UCSD-AML1 (cell line): ENCODE measurements at regions not wholly inside any gene's neighbourhood (a gene's known extent, or its start where the extent isn't known, plus 50 kb on each side); places are given as distances from the start of the nearest gene placed in this dataset.
"Not testable (repeated sequence)": the region's sequence is repeated elsewhere in the genome, so short reads cannot be mapped to it uniquely, and the experiment has no call there.

Source experiments
- DNase-seq: peaks from one replicate; lab custom pipeline; 2025; ENCODE audit not compliant: unreplicated experiment; lab: John Stamatoyannopoulos, UW

DNA sequence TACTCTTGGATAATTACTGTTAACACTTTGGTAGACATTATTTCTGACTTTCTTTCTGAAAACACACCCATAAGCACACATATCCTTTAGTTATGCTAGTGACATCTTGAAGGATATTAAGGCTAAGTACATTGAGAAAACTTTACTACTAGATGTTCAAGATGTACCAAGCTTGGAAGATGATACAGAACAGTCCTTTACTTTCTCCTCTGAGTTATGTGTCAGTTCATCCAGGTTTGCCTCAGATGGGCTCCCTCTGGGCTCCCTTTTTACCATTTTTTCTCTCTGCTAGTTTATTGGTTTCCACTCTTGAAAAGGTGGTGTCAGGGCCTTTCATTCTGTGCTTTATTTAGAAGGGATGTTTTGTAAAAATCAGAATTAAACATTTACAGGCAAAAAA is 172.3 kb downstream of the S1PR1 start:
- DNase-seq, result no peak

GRCh38 chr1:101410048-101410878 is 173.4 kb downstream of the S1PR1 start:
- no peak for DNase-seq

- no peak for DNase-seq
Measured at GRCh38 chr1:101420406-101420805, 183.6 kb downstream of the S1PR1 start.

GRCh38 chr1:101428083-101428482 is 191.3 kb downstream of the S1PR1 start:
- not testable (repeated sequence) for DNase-seq

DNA sequence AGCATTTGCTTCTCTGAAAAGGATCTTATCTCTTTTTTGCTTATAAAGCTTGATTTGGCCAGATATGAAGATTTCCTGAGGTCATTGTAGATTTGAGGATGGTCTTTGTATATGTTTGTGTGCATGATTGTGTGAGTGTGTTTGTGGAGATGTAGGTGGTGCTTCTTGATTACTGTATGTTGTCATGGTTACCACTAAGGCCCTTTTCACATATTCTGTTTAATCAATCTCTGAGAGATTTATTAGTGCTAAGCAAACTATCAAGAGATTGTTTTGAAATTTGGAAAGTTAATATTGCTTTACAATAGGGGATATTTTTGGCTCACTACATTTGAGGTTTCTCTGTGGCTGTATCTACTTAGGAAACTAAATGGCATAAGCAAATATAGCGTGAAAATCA is 191.7 kb downstream of the S1PR1 start:
- no peak for DNase-seq

DNA sequence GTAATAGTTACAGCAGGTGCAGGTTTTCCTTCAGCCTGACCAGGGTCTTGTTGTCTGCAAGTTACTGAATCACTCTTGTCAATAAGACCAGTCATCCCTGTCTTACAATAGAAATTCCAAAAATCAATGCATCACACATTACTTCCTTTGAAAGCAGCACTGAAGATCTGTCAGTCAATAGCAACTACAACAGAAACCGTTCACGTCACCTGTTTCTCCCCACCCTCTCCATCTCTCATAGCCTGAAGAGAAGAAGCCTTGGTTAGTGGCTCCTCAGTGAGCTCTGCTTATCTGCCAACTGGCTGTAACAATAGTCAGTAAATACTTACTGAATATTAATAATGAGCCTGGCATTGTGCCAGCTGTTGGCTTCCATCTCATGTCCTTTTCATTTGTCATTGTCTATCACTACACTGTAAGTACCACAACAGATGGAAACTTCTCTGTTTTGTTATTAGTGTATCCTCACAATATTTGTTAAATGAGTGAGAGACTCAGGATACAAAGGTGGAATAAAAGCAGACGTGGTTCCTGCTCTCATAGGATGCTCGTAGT is 195.2 kb downstream of the S1PR1 start:
- no peak for DNase-seq

DNA sequence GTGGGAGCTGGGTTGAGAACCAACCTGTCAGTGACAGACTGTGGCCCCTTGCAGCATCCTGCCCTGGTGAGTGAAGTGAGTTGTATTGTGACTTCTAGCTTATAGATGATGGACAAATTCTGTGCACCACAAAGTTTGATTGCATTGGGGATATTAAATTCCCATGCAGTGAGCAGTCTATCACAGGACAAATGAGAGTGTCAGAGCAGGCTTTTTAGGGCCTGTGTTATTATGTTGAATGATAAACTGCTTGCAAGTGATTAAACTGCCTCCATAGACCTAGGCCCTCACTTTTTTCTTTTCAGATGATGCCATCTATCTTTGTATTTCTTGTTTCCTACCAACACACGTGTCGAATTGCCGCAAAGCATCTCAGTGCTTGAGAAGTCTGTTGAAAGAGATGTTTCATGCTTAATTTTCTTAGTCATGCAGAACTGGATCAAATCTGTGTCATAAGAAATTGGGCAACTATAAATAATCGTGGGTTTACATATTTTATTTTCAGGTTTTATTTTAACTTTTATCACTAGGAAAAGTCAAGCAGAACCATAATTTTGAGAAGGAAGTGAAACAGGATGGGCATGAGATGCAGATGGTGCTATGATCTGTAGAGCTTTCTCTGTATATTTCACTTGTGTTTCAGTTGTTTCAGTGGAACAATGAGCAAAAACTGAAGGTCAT is 199.2 kb downstream of the S1PR1 start:
- no peak for DNase-seq

- no peak for DNase-seq
Measured at GRCh38 chr1:101437800-101438199, 201.0 kb downstream of the S1PR1 start.

- DNase-seq, result no peak
Measured at GRCh38 chr1:101438359-101438758, 201.5 kb downstream of the S1PR1 start.

DNA sequence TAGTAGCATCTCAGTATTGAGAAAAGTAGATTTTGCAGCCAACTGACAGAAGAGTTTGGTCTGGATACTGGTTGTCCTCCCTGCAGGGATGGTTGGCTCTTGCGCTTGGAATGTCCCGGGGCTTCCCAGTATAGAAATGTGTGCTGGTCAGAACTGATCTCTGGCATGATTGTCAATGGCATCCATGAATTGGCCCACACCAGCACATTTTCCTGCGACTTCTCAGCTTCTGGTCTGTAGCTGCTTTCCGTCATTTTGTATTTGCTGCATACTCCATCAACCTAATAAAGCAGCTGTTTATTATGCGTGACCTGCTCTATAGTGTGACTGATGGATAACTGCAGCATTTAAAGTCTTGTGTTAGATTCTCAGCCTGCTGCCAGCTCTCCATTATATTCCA is 203.7 kb downstream of the S1PR1 start:
- no peak for DNase-seq

DNA sequence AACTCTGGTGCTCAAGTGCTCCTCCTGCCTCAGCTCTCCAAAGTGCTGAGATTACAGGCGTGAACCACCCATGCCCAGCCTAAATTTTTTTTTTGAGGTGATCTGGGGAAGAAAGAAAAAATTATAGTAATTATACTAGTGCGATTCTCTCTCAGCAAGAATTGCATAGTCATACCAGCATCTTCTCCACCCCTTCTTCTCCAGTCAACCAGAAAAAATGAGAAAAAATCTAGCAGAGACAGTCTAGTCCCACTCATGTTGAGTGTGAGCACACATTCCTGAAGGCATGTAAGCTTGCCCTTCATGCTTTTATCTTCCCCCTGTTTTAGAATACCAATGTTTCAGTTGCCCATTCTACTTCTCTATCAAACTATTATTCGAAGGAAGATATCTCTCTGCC is 207.6 kb downstream of the S1PR1 start:
- no peak for DNase-seq

- DNase-seq, result no peak
Measured at GRCh38 chr1:101444873-101445618, 208.2 kb downstream of the S1PR1 start.

- DNase-seq, result no peak
Measured at GRCh38 chr1:101448018-101448417, 211.2 kb downstream of the S1PR1 start.

DNA sequence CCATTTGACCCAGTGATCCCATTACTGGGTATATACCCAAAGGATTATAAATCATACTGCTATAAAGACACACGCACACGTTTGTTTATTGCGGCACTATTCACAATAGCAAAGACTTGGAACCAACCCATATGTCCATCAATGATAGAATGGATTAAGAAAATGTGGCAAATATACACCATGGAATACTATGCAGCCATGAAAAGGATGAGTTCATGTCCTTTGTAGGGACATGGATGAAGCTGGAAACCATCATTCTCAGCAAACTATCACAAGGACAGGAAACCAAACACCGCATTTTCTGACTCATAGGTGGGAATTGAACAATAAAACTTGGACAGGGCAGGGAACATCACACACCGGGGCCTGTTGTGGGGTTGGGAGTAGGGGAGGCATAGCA is 213.9 kb downstream of the S1PR1 start:
- not testable (repeated sequence) for DNase-seq

- no peak for DNase-seq
Measured at GRCh38 chr1:101451888-101452287, 215.1 kb downstream of the S1PR1 start.

DNA sequence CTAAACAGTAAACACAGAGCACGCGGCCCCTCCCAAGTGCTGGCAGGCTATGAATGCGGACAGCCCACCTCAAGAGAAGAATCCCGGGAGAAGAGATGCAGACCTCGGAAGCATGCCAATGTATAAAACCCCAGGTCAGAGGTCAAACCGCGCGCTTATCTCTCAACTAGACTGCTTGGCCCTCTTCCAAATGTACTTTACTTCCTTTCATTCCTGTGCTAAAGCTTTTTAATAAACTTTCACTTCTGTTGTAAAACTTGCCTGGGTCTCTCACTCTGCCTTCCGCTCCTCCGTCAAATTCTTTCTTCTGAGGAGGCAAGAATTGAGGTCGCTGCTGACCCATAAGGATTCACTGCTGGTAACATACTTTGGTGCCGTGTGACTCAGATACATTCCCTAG is 216.0 kb downstream of the S1PR1 start:
- no peak for DNase-seq

DNA sequence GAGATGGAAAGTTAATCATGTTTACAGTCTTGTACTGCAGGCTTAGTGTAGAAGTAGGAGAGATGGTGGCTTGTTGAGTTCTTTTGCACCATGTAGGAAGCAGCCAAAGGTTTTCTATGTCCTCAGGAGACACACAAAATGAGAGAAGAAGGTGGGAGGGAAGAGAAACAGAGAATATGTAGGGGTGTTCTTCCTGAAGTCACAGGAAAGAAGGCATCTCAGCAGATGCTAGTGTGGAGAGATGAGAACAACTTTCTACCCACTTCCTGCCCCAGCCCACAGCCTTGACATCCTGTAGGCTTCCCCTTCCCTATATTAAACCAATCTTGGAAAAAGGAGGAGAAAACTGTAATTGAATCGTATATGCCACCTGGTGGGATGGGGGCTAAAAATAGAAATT is 217.0 kb downstream of the S1PR1 start:
- no peak for DNase-seq

- no peak for DNase-seq
Measured at GRCh38 chr1:101455166-101455565, 218.3 kb downstream of the S1PR1 start.

DNA sequence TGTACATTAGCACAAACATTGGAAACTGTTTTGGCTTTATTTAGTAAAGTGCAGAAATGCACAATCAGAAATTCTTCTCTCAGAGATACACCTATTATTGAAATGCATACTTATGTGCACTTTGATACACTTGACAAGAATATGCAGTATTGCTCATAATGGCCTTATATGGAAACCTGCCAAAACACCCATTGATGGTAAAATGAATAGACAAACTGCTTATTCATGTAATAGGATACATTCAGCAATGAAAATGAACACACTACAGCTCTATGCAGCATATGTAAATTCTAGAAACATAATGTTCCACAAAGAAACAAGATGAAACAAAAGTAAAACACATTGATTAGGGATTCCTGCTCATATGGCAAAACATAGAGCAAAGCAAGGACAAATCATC is 223.9 kb downstream of the S1PR1 start:
- DNase-seq, result no peak

- no peak for DNase-seq
Measured at GRCh38 chr1:101463195-101463594, 226.4 kb downstream of the S1PR1 start.

- no peak for DNase-seq
Measured at GRCh38 chr1:101465941-101466340, 229.1 kb downstream of the S1PR1 start.
